HG03196 (cell line): ENCODE measurements at regions not wholly inside any gene's neighbourhood (a gene's known extent, or its start where the extent isn't known, plus 50 kb on each side); places are given as distances from the start of the nearest gene placed in this dataset.

Source experiments
- ATAC-seq: cut with Tn5 transposase; IDR thresholded peaks from one replicate; pipeline ENCODE4 v1.9.1; 2021; ENCODE audit not compliant: unreplicated experiment

GRCh38 chr14:61623927-61624326 lies 71.4 kb upstream of the HIF1A start:
- no peak for ATAC-seq

GRCh38 chr14:61625165-61625564 lies 70.1 kb upstream of the HIF1A start:
- no peak for ATAC-seq

GRCh38 chr14:61627612-61628011 lies 67.7 kb upstream of the HIF1A start:
- no peak for ATAC-seq

- ATAC-seq, result no peak
Observed at GRCh38 chr14:61628016-61628725, 67.1 kb upstream of the HIF1A start.

GRCh38 chr14:61630399-61631044 lies 64.8 kb upstream of the HIF1A start:
- ATAC-seq, result no peak

- ATAC-seq, result no peak
Observed at GRCh38 chr14:61631045-61631687, 64.1 kb upstream of the HIF1A start.

GRCh38 chr14:61632401-61632800 lies 62.9 kb upstream of the HIF1A start:
- ATAC-seq, result no peak

GRCh38 chr14:61632807-61633206 lies 62.5 kb upstream of the HIF1A start:
- no peak for ATAC-seq

- ATAC-seq, result no peak
Observed at GRCh38 chr14:61636291-61636690, 59.0 kb upstream of the HIF1A start.

GRCh38 chr14:61636779-61637178 lies 58.5 kb upstream of the HIF1A start:
- no peak for ATAC-seq

GRCh38 chr14:61638595-61639387 lies 56.5 kb upstream of the HIF1A start:
- ATAC-seq, result no peak

GRCh38 chr14:61640158-61641136 lies 54.9 kb upstream of the HIF1A start:
- ATAC-seq, result no peak

- ATAC-seq, result no peak
Observed at GRCh38 chr14:61641914-61642613, 53.2 kb upstream of the HIF1A start.

- no peak for ATAC-seq
Observed at GRCh38 chr14:61642614-61642982, 52.7 kb upstream of the HIF1A start.

GRCh38 chr14:61643555-61643954 lies 51.8 kb upstream of the HIF1A start:
- no peak for ATAC-seq

- no peak for ATAC-seq
Observed at GRCh38 chr14:61644175-61644574, 51.1 kb upstream of the HIF1A start.

- ATAC-seq, result no peak
Observed at GRCh38 chr14:61644834-61645233, 50.5 kb upstream of the HIF1A start.

GRCh38 chr14:61645247-61645646 lies 50.1 kb upstream of the HIF1A start:
- ATAC-seq, result no peak
